GM18508 (cell line): ENCODE measurements at regions not wholly inside any gene's neighbourhood (a gene's known extent, or its start where the extent isn't known, plus 50 kb on each side); places are given as distances from the start of the nearest gene placed in this dataset.
A peak's percentile ranks its signal among the peaks of the same experiment; 100 is the strongest.
"Not testable (repeated sequence)": the region's sequence is repeated elsewhere in the genome, so short reads cannot be mapped to it uniquely, and the experiment has no call there.

Source experiments
- ATAC-seq: cut with Tn5 transposase; IDR thresholded peaks from one replicate; pipeline ENCODE4 v1.9.1; 2021; ENCODE audit warnings: moderate number of reproducible peaks; ENCODE audit not compliant: insufficient read depth, unreplicated experiment

DNA sequence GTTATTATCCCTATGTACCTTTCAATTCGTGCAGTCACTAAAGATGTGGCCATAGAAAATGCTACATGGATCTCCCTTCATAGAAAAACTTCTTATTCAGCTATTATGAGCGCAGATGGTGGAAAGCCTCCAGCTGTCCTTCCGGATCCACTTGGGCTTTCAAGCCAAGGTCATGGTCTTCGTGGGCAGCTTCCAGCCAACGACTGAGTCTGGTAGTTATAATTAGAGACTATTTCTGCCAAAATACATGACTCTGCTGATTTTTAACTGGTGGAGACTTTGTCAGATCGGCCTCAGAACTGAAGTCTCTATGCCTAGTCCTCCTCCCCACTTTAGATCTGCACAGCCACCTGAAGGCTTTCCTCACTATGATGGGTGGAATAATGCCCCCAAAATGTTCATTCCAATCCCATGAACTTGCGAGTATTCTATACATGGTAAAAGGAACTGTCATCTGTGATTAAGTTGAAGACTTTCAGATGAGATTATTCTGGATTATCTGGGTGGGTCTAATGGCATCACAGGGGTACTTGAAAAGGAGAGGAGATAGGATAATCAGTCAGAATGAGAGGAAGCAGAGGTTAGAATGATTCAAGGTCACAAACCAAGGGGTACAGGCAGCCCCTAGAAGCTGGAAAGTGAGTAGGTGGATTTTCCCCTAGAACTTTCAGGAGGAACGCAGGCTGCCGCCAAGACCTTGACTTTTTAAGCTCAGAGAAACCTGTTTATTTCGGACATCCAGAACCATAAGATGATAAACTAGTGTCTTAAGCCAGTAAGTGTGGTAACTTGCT is 171.1 kb upstream of the CXCL13 start:
- ATAC-seq = no peak

GRCh38 chr4:77437079-77437478 is 168.5 kb upstream of the CXCL13 start:
- ATAC-seq = no peak

DNA sequence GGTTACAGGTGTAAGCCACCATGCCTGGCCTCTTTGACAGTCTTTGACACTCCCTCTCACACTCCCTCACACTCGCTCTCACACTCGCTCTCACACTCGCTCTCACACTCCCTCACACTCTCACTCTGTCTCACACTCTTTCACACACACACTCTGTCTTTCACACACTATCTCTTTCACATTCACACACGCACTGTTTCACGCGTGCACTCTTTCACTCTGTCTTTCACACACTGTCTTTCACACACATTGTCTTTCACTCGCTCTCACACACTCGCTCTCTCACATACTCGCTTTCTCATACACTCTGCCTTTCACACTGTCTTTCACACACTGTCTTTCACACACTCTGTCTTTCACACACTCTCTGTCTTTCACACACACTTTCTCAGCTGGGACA is 167.1 kb upstream of the CXCL13 start:
- ATAC-seq = no peak

DNA sequence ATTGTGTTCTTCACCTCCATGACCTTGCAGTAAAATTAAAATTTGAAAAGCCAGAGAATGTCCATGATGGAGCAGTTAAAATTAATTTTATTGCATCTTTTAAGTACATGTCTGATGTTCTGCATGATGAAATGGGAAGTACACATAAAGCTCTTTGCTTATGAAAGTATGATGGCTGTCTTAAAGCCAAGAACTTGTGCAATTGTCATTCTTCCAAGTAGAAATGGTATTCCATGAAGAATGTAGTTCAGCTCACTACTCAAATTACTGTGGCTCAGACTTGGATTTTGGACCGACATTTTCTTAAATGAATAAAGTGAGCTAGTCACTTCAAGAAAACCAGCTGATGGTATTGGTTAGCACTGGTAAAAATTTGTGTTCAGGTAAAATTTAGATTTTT is 161.7 kb upstream of the CXCL13 start:
- no peak for ATAC-seq

DNA sequence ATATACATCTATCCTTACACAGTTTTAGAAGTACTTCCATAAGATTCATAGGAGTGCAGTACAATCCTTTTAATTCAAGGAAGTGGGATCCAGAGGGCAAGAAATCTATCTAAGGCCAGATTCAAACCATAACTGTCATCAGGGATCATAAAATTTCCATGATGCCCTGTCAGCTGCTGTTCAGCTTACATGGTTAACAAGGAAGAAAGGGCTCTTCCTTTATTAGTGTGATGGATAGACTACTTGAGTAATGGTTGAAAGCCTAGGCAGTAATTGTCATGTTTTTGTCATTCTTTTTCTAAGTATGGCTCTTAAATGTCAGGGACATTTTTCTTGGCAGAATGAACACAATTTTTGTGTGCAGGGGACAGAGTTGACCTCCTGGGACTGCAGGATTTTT is 159.8 kb upstream of the CXCL13 start:
- no peak for ATAC-seq

- ATAC-seq = no peak
These were observed 159.0 kb upstream of the CXCL13 start for GRCh38 chr4:77446601-77447000.

GRCh38 chr4:77449171-77449570 is 156.4 kb upstream of the CXCL13 start:
- no peak for ATAC-seq

- ATAC-seq = no peak
These were observed 155.6 kb upstream of the CXCL13 start for GRCh38 chr4:77450006-77450405.

DNA sequence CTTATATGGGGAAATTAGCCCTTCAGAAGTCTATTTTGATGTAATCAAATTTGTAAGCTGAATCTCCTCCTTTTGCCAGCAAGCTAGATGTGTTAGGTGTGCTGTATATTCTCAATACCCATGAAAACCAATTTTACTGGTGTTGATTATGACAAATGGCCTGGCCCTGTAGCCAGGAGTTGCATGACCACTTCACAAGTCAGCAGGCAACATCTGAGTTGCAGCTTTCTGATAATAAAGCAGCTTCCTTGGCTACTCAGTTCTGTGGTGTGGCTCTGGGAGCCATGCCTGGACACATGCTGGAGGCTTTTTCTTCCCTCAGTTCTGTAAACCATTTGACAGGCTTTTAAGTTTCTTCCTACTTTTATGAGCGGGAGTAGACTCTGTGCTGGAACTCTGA is 154.1 kb upstream of the CXCL13 start:
- ATAC-seq = no peak

DNA sequence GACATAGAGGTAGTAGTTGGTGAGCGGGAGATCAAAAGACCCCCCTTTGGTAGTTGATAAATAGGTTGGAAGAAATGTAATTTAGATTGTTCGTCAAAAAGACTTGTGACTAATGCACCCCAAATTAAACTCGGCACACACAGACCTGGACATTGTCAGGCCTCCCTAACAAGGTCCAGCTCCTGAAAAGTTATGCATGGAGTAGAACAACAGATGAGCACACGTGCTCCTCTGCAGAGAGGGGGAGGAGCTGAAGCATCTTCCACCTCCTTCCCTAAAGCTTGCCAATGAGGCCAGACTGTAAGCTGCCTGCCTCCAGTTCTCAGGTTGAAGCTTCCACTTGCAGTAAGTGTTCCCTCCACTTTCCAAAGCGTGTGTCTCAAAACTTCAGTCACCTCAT is 153.5 kb upstream of the CXCL13 start:
- ATAC-seq = not testable (repeated sequence)

DNA sequence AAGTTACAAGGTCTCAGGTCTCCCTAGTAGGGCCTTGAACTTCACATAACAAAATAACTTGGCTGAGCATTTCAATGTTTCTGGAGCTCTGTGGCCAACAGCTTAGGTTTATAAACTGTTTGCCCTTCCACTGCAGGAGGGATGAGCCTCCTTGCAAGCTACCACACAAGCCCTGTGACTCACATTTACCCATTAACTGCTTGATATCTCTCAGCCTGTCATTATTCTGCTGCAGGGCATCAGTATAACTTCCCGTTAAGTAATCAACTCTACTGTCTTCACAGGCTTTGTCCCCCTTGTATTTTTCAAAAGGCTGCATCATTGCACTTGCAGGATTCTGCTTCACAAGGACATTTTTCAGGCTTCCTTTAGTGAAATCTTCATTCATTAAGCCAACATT is 151.7 kb upstream of the CXCL13 start:
- no peak for ATAC-seq

- no peak for ATAC-seq
These were observed 150.8 kb upstream of the CXCL13 start for GRCh38 chr4:77454858-77455257.

DNA sequence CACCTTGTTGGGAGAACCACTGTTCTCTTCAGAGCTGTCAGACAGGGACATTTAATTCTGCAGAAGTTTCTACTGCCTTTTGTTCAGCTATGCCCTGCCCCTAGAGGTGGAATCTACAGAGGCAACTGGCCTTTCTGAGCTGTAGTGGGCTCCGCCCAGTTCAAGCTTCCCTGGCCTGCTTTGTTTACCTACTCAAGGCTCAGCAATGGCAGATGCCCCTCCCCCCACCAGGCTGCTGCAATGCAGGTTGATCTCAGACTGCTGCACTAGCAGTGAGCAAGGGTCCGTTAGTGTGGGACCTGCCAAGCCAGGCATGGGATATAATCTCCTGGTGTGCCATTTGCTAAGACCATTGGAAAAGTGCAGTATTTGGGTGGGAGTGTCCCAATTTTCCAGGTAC is 141.5 kb upstream of the CXCL13 start:
- not testable (repeated sequence) for ATAC-seq

DNA sequence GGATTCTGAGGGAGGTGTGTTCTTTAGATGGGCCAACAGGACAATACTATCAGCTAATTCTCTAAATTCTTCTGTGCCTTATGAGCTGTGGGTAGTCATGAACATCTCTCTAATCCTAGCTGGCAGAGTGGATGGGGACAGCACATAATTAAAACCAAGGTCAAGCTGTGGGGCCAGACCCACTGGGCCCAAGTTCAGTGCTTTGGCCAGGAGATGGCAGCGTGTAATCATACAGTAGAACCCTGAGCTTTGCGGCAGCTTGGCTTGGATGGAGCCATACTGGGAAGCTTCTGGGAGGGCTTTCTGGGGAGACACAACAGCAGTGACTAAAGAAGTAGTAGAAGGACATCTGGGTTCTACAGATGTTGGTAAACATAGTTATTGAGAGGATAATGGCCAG is 140.3 kb upstream of the CXCL13 start:
- no peak for ATAC-seq

DNA sequence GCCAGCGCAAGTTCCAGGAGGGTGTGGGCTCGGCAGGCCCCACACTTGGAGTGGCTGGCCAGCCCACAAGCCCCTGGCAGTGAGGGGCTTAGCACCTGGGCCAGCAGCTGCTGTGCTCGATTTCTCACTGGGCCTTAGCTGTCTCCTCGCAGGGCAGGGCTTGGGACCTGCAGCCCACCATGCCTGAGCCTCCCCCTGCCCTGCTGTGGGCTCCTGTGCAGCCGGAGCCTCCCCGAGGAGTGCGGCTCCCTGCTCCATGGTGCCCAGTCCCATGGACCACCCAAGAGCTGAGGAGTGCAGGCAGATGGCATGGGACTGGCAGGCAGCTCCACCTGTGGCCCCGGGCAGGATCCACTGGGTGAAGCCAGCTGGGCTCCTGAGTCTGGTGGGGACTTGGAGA is 139.2 kb upstream of the CXCL13 start:
- no peak for ATAC-seq

DNA sequence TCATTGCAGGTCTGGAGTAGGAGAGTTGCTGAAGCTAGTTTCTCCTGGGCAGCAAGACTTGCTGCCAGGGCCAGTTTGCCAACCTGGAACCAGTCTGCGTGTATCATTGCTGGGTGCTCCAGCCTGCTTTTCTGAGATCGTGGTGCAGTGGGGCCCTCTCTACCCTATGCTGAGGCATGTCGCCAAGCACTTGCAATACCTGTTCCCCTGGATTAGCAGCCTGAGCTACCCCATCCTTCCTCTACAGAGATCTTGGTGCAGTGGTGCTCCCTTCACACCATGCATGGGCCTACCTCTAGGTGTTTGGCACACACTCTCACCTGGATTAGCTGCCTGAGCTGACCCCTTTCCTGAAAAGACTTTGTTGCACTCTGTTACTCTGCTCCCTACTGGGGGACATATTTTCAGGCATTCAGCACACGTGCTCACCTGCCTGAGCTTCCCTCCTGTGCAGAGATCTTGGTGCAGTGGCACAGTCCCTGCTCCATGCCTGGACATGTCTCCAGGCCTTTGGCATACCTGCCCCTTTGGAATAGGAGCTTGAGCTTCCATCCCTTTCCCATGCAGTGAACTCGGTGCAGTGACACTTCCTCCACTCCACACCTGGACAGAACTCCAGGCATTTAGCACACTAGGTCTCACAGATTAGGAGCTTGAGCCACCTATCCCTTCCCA is 133.7 kb upstream of the CXCL13 start:
- no peak for ATAC-seq

- no peak for ATAC-seq
These were observed 132.1 kb upstream of the CXCL13 start for GRCh38 chr4:77473509-77473908.

DNA sequence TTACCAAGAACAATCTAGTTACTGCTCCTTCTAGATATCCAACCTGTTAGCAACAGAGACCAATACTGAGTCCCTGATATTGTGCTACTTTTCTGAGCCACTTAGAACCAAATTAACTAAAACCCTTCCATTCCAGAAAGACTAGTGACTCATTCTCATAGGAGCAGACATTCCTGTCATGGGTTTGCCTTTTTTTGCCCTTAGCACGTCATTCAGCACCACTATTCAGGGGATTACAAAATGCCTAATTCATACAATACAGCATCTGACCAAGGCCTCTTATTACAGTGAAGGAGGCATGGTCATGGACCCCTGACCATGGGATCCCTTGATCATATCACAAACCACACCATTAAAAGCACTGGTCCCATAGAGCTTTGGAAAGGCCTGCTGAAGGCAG is 123.8 kb upstream of the CXCL13 start:
- ATAC-seq = no peak

DNA sequence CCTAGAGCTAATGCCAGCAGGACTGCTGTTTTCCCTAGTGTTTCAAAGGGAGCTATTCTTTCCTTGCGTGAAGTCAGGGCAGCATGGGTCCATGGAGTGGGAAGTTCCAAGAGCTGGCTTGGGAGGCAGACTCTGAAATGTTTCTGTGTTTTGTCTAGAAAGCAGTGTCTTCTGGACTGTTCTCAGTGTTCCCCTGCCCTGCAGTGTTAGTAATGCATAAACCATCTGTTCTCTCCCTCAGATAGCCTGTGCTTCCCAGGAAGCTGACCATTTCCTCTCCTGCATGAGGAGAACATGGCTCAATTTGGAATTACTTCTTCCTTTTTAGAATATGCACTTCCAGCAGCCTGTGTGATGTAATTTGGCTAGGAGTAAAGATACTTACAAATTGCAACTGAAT is 116.7 kb upstream of the CXCL13 start:
- no peak for ATAC-seq

- peak; percentile 54 for ATAC-seq
These were observed 112.4 kb upstream of the CXCL13 start for GRCh38 chr4:77493120-77493752.

GRCh38 chr4:77493829-77494551 is 111.6 kb upstream of the CXCL13 start:
- peak; percentile 42 for ATAC-seq
